ENCODE measurements at regions not wholly inside any gene's neighbourhood (a gene's known extent, or its start where the extent isn't known, plus 50 kb on each side); places are given as distances from the start of the nearest gene placed in this dataset.

GRCh38 chr2:12400543-12400942, 316.2 kb upstream of the TRIB2 start:
- no peak overlapping the region for H3K9ac ChIP-seq (ENCODE audit: low read length)
- H4K20me1 ChIP-seq (ENCODE audit: insufficient read depth, low read length) = no peaks in the 10 kb centered on the region
- H3K9me3 ChIP-seq (ENCODE audit: insufficient read depth, low read length) = no peaks in the 10 kb centered on the region
- H2AFZ ChIP-seq (ENCODE audit: low read depth, low read length) = no peak overlapping the region
- no peaks in the 10 kb centered on the region for H3K36me3 ChIP-seq (replicated peaks; ENCODE audit: low read depth, low read length)
- no peak overlapping the region for H3K4me2 ChIP-seq (ENCODE audit: low read length)
- no peak overlapping the region for H3K4me3 ChIP-seq (ENCODE audit: low read length)
- H3K27me3 ChIP-seq (ENCODE audit: low read depth, low read length) = peaks cover 8% of the 10 kb centered on the region
- H3K4me1 ChIP-seq (ENCODE audit: low read length) = no peaks in the 10 kb centered on the region
- H3K27ac ChIP-seq (ENCODE audit: low read length) = no peak overlapping the region
- no peaks in the 10 kb centered on the region for H3K79me2 ChIP-seq (ENCODE audit: low read length)
- no peak for TF ChIP-seq CTCF (IDR thresholded peaks at IDR 0.05; ENCODE audit: low read depth, low read length)
- TF ChIP-seq EZH2phosphoT487 (IDR thresholded peaks at IDR 0.05; ENCODE audit: low read depth) = no peak

GRCh38 chr2:12402440-12403139, 314.1 kb upstream of the TRIB2 start:
- Histone ChIP-seq H3K27me3 (ENCODE audit: low read depth, low read length) (peaks cover 8% of the 10 kb centered on the region), H3K4me3 (ENCODE audit: low read length) (no peak overlapping the region)
- no peak for TF ChIP-seq CTCF (IDR thresholded peaks at IDR 0.05; ENCODE audit: low read depth, low read length)
- no peak for TF ChIP-seq EZH2phosphoT487 (IDR thresholded peaks at IDR 0.05; ENCODE audit: low read depth)

DNA sequence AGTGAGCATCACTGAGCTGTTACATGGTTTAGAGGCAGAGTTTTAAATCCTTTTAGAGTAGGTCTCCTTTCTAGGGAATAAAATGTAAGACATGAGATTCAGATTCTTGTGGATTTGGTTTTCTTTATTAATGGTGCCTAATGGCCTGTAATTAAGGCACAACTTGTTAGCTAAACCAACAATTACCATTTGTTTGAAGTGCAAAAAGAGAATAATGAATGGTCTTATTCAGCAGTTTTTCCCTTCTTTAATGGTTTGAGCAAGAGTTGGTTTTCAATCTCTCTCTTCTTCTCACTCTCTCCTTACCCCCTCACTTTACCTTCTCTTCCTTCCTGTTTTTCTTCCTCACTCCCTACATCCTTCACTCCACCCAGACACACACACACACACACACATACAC, 312.2 kb upstream of the TRIB2 start:
- no peak overlapping the region for H2AFZ ChIP-seq (ENCODE audit: low read depth, low read length)
- no peak overlapping the region for H3K27ac ChIP-seq (ENCODE audit: low read length)
- H3K4me1 ChIP-seq (ENCODE audit: low read length) = no peaks in the 10 kb centered on the region
- no peak for TF ChIP-seq EZH2phosphoT487 (IDR thresholded peaks at IDR 0.05; ENCODE audit: low read depth)
- no peak for TF ChIP-seq CTCF (IDR thresholded peaks at IDR 0.05; ENCODE audit: low read depth, low read length)
- no peaks in the 10 kb centered on the region for H3K36me3 ChIP-seq (replicated peaks; ENCODE audit: low read depth, low read length)
- no peaks in the 10 kb centered on the region for H3K79me2 ChIP-seq (ENCODE audit: low read length)
- H4K20me1 ChIP-seq (ENCODE audit: insufficient read depth, low read length) = no peaks in the 10 kb centered on the region
- peaks cover under 1% of the 10 kb centered on the region; the same call in 1 of the 2 replicates for H3K27me3 ChIP-seq (ENCODE audit: low read depth, low read length)
- H3K9me3 ChIP-seq (ENCODE audit: insufficient read depth, low read length) = no peaks in the 10 kb centered on the region
- no peak overlapping the region for H3K9ac ChIP-seq (ENCODE audit: low read length)
- H3K4me3 ChIP-seq (ENCODE audit: low read length) = no peak overlapping the region
- no peak overlapping the region for H3K4me2 ChIP-seq (ENCODE audit: low read length)

More at GRCh38 chr2:12402440-12403139, 314.1 kb upstream of the TRIB2 start:
- H3K4me2 ChIP-seq (ENCODE audit: low read length) = no peak overlapping the region
- H3K27ac ChIP-seq (ENCODE audit: low read length) = no peak overlapping the region
- H4K20me1 ChIP-seq (ENCODE audit: insufficient read depth, low read length) = no peaks in the 10 kb centered on the region
- H3K79me2 ChIP-seq (ENCODE audit: low read length) = no peaks in the 10 kb centered on the region
- H2AFZ ChIP-seq (ENCODE audit: low read depth, low read length) = no peak overlapping the region
- H3K9ac ChIP-seq (ENCODE audit: low read length) = no peak overlapping the region
- no peaks in the 10 kb centered on the region for H3K4me1 ChIP-seq (ENCODE audit: low read length)
- no peaks in the 10 kb centered on the region for H3K9me3 ChIP-seq (ENCODE audit: insufficient read depth, low read length)
- no peaks in the 10 kb centered on the region for H3K36me3 ChIP-seq (replicated peaks; ENCODE audit: low read depth, low read length)

GRCh38 chr2:12407160-12407559, 309.6 kb upstream of the TRIB2 start:
- Histone ChIP-seq H4K20me1 (ENCODE audit: insufficient read depth, low read length) (no peaks in the 10 kb centered on the region), H3K4me2 (ENCODE audit: low read length) (no peak overlapping the region), H3K9ac (ENCODE audit: low read length) (no peak overlapping the region), H3K27ac (ENCODE audit: low read length) (no peak overlapping the region), H3K79me2 (ENCODE audit: low read length) (no peaks in the 10 kb centered on the region), H3K9me3 (ENCODE audit: insufficient read depth, low read length) (no peaks in the 10 kb centered on the region), H3K4me3 (ENCODE audit: low read length) (no peak overlapping the region), H2AFZ (ENCODE audit: low read depth, low read length) (no peak overlapping the region), H3K27me3 (ENCODE audit: low read depth, low read length) (no peaks in the 10 kb centered on the region), H3K4me1 (ENCODE audit: low read length) (no peaks in the 10 kb centered on the region), H3K36me3 (replicated peaks; ENCODE audit: low read depth, low read length) (no peaks in the 10 kb centered on the region)
- TF ChIP-seq CTCF (IDR thresholded peaks at IDR 0.05; ENCODE audit: low read depth, low read length) = no peak
- TF ChIP-seq EZH2phosphoT487 (IDR thresholded peaks at IDR 0.05; ENCODE audit: low read depth) = no peak
